ENCODE measurements at regions not wholly inside any gene's neighbourhood (a gene's known extent, or its start where the extent isn't known, plus 50 kb on each side); places are given as distances from the start of the nearest gene placed in this dataset.

DNA sequence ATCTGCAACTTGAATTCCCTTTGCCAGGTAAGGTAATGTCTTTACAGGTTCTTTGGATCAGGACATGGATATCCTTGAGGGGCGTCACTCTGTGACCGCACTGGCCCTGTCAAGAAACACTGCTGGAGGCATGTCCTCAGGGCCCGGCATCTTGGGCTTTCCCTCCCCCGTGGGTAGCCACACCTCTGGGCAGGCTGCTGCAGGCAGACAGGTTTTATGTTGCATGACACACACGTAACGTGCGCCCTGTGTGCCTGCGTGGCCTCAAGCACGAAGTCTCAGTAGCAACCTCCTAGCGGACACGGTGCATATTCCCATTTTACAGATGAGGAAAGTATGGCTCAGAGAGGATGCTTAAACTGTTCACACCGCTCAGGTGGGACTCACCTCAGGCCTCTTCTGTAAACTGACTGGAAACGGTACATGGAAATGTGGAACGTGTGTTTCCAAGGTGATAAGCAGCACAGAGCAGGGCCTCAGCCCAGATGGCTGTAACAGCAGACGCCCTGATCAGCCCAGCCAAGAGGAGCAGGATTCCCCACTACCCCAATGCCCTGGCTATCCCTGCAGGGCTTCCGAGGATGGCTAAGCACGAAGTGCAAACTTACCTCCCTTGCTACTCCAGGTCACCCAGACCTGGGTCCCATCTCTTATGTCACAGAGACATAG lies 553.6 kb downstream of the TCERG1L start:
- H3K27me3 ChIP-seq, result no peaks in the 10 kb centered on the region
- H3K4me1 ChIP-seq, result no peaks in the 10 kb centered on the region
- no peak overlapping the region for H3K27ac ChIP-seq
- no peak overlapping the region for H3K4me3 ChIP-seq
- H3K36me3 ChIP-seq, result no peaks in the 10 kb centered on the region
- no peak for DNase-seq
- TF ChIP-seq, protein P1, sequence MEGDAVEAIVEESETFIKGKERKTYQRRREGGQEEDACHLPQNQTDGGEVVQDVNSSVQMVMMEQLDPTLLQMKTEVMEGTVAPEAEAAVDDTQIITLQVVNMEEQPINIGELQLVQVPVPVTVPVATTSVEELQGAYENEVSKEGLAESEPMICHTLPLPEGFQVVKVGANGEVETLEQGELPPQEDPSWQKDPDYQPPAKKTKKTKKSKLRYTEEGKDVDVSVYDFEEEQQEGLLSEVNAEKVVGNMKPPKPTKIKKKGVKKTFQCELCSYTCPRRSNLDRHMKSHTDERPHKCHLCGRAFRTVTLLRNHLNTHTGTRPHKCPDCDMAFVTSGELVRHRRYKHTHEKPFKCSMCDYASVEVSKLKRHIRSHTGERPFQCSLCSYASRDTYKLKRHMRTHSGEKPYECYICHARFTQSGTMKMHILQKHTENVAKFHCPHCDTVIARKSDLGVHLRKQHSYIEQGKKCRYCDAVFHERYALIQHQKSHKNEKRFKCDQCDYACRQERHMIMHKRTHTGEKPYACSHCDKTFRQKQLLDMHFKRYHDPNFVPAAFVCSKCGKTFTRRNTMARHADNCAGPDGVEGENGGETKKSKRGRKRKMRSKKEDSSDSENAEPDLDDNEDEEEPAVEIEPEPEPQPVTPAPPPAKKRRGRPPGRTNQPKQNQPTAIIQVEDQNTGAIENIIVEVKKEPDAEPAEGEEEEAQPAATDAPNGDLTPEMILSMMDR (IDR thresholded peaks at IDR 0.05), result no peak
- no peaks in the 10 kb centered on the region for H3K9me3 ChIP-seq
- intact Hi-C loops (cut with DNase I), result no loop called here
- H3K9ac ChIP-seq (ENCODE audit: low read depth in 2 of 2, low read length in 2 of 2), result no peak overlapping the region

- H3K27ac ChIP-seq, result no peak overlapping the region
These were observed 553.0 kb downstream of the TCERG1L start for GRCh38 chr10:130758529-130758928.

DNA sequence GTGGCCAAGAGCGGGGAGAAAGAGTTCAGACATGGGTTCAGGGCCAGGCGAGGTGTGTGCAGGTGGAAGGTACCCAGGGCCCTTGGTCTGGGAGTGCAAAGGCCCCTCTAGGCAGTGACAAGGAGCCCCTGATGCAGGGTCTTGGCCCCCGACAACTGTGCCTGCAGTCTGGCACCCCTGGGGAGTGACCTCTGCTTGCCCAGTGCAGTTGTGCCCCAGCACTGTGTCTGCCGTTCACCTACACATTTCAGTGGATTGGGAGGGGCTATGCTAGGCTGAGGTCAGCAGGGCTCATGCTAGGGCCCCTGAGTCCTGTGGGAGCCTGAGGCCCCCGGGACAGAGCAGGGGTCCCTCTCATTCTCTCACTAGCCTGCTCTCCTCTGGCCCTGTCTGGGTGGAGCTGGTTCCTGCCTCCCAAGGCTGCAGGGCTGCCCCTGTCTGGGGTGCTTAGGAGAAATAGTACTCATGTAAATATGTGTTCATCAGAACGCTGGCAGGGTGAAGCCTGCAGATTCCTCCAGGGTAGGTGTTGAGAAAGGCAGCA lies 550.4 kb downstream of the TCERG1L start:
- H3K9ac ChIP-seq (ENCODE audit: low read depth in 2 of 2, low read length in 2 of 2), result no peak overlapping the region
- H3K9me3 ChIP-seq, result no peaks in the 10 kb centered on the region
- TF ChIP-seq, protein P1 (IDR thresholded peaks at IDR 0.05), result no peak
- no peaks in the 10 kb centered on the region for H3K27me3 ChIP-seq
- no peak overlapping the region for H3K27ac ChIP-seq
- no peaks in the 10 kb centered on the region for H3K4me1 ChIP-seq
- no peaks in the 10 kb centered on the region for H3K36me3 ChIP-seq
- no peak overlapping the region for H3K4me3 ChIP-seq
- DNase-seq, result no peak
- intact Hi-C loops (cut with DNase I), result no loop called here

More at GRCh38 chr10:130758529-130758928, 553.0 kb downstream of the TCERG1L start:
- DNase-seq, result no peak
- no peak overlapping the region for H3K4me3 ChIP-seq
- H3K9ac ChIP-seq (ENCODE audit: low read depth in 2 of 2, low read length in 2 of 2), result no peak overlapping the region
- H3K4me1 ChIP-seq, result no peaks in the 10 kb centered on the region
- intact Hi-C loops (cut with DNase I), result no loop called here
- no peaks in the 10 kb centered on the region for H3K9me3 ChIP-seq
- H3K27me3 ChIP-seq, result no peaks in the 10 kb centered on the region
- no peaks in the 10 kb centered on the region for H3K36me3 ChIP-seq
- TF ChIP-seq, protein P1 (IDR thresholded peaks at IDR 0.05), result no peak

- Histone ChIP-seq H3K36me3 (no peaks in the 10 kb centered on the region), H3K27ac (no peak overlapping the region), H3K4me1 (no peaks in the 10 kb centered on the region), H3K27me3 (no peaks in the 10 kb centered on the region), H3K9me3 (no peaks in the 10 kb centered on the region), H3K4me3 (no peak overlapping the region), H3K9ac (ENCODE audit: low read depth in 2 of 2, low read length in 2 of 2) (no peak overlapping the region)
- no peak for DNase-seq
- intact Hi-C loops (cut with DNase I), result no loop called here
- TF ChIP-seq, protein P1 (IDR thresholded peaks at IDR 0.05), result no peak
These were observed 549.7 kb downstream of the TCERG1L start for GRCh38 chr10:130761788-130762301.

- H3K4me1 ChIP-seq, result no peaks in the 10 kb centered on the region
- DNase-seq, result no peak
- H3K27ac ChIP-seq, result no peak overlapping the region
- H3K9ac ChIP-seq (ENCODE audit: low read depth in 2 of 2, low read length in 2 of 2), result no peak overlapping the region
- H3K9me3 ChIP-seq, result no peaks in the 10 kb centered on the region
- H3K36me3 ChIP-seq, result no peaks in the 10 kb centered on the region
- no peak overlapping the region for H3K4me3 ChIP-seq
- TF ChIP-seq, protein P1 (IDR thresholded peaks at IDR 0.05), result no peak
- H3K27me3 ChIP-seq, result no peaks in the 10 kb centered on the region
- intact Hi-C loops (cut with DNase I), result no loop called here
These were observed 549.0 kb downstream of the TCERG1L start for GRCh38 chr10:130762491-130762890.
